Large intestine (tissue), 3 donors: ENCODE measurements at regions not wholly inside any gene's neighbourhood (a gene's known extent, or its start where the extent isn't known, plus 50 kb on each side); places are given as distances from the start of the nearest gene placed in this dataset.

ENCODE experiments used
- DNase-seq, 2 donors: peaks; one replicate each; pipeline versions ENCODE4 v3.0.0 to v3.0.0-alpha.2; 2013
- H3K27ac ChIP-seq: one replicate; pipeline ENCODE4 v1.5.1; 2013; ENCODE audit warnings: low read length
- H3K27me3 ChIP-seq: 2 replicates; pipeline ENCODE4 v1.6.1; 2013; ENCODE audit warnings: low read length; ENCODE audit not compliant: control insufficient read depth, insufficient read depth
- H3K36me3 ChIP-seq: 2 replicates; pipeline ENCODE4 v1.6.1; 2013; ENCODE audit warnings: low read length; ENCODE audit not compliant: control insufficient read depth, insufficient read depth
- H3K4me1 ChIP-seq: one replicate; pipeline ENCODE4 v1.6.1; 2013; ENCODE audit warnings: low read length; ENCODE audit not compliant: control insufficient read depth, insufficient read depth
- H3K4me3 ChIP-seq: one replicate; pipeline ENCODE4 v1.5.1; 2013; ENCODE audit warnings: low read length
- H3K9me3 ChIP-seq: one replicate; pipeline ENCODE4 v1.6.1; 2013; ENCODE audit warnings: mild to moderate bottlenecking, low read depth, low read length, moderate library complexity; ENCODE audit not compliant: control insufficient read depth
- WGBS: methylation state at CpG from one replicate; pipeline ENCODE4 v1.1.5; 2013; ENCODE audit warnings: low lambda C conversion rate; ENCODE audit not compliant: insufficient coverage; 5-methylcytosine and 5-hydroxymethylcytosine counted together

GRCh38 chr9:107874137-107874536, 384.6 kb upstream of the KLF4 start:
- Histone ChIP-seq H3K9me3 (no peaks in the 10 kb centered on the region), H3K4me1 (no peaks in the 10 kb centered on the region), H3K36me3 (no peaks in the 10 kb centered on the region), H3K4me3 (no peak overlapping the region), H3K27me3 (no peaks in the 10 kb centered on the region), H3K27ac (no peak overlapping the region)
- DNase-seq: no peak
- WGBS: 100% methylated on average over 1 of the region's 3 CpGs

GRCh38 chr9:107872457-107873192, 383.1 kb upstream of the KLF4 start:
- 100% methylated on average over 1 of the region's 3 CpGs for WGBS
- Histone ChIP-seq H3K4me3 (no peak overlapping the region), H3K27me3 (no peaks in the 10 kb centered on the region), H3K9me3 (no peaks in the 10 kb centered on the region), H3K36me3 (no peaks in the 10 kb centered on the region), H3K4me1 (no peaks in the 10 kb centered on the region), H3K27ac (no peak overlapping the region)
- DNase-seq: no peak

GRCh38 chr9:107870927-107871680, 381.5 kb upstream of the KLF4 start:
- Histone ChIP-seq H3K27me3 (no peaks in the 10 kb centered on the region), H3K9me3 (no peaks in the 10 kb centered on the region), H3K4me1 (no peaks in the 10 kb centered on the region), H3K36me3 (no peaks in the 10 kb centered on the region), H3K27ac (no peak overlapping the region), H3K4me3 (no peak overlapping the region)
- WGBS: no CpG with 5 or more reads among the region's 3 CpGs
- DNase-seq: peak in 1 of 2 donors; percentile 32

- no peak overlapping the region for H3K27ac ChIP-seq
- 0% methylated on average over 1 of the region's 6 CpGs for WGBS
- DNase-seq: no peak
- no peaks in the 10 kb centered on the region for H3K4me1 ChIP-seq
- no peaks in the 10 kb centered on the region for H3K36me3 ChIP-seq
- no peaks in the 10 kb centered on the region for H3K9me3 ChIP-seq
- H3K4me3 ChIP-seq: no peak overlapping the region
- H3K27me3 ChIP-seq: no peaks in the 10 kb centered on the region
Observed at GRCh38 chr9:107870221-107870620, 380.7 kb upstream of the KLF4 start.

GRCh38 chr9:107869111-107869510, 379.5 kb upstream of the KLF4 start:
- Histone ChIP-seq H3K4me1 (no peaks in the 10 kb centered on the region), H3K27me3 (no peaks in the 10 kb centered on the region), H3K27ac (no peak overlapping the region), H3K9me3 (no peaks in the 10 kb centered on the region), H3K36me3 (no peaks in the 10 kb centered on the region), H3K4me3 (no peak overlapping the region)
- WGBS: no CpG with 5 or more reads among the region's 3 CpGs
- no peak for DNase-seq

GRCh38 chr9:107868186-107868585, 378.6 kb upstream of the KLF4 start:
- no peak for DNase-seq
- no peak overlapping the region for H3K27ac ChIP-seq
- H3K4me3 ChIP-seq: no peak overlapping the region
- no peaks in the 10 kb centered on the region for H3K9me3 ChIP-seq
- no peaks in the 10 kb centered on the region for H3K36me3 ChIP-seq
- H3K4me1 ChIP-seq: no peaks in the 10 kb centered on the region
- H3K27me3 ChIP-seq: no peaks in the 10 kb centered on the region

- WGBS: no CpG with 5 or more reads among the region's 5 CpGs
- no peak for DNase-seq
- no peak overlapping the region for H3K27ac ChIP-seq
- no peak overlapping the region for H3K4me3 ChIP-seq
- H3K9me3 ChIP-seq: no peaks in the 10 kb centered on the region
- H3K36me3 ChIP-seq: no peaks in the 10 kb centered on the region
- H3K27me3 ChIP-seq: no peaks in the 10 kb centered on the region
- no peaks in the 10 kb centered on the region for H3K4me1 ChIP-seq
Observed at GRCh38 chr9:107867738-107868137, 378.2 kb upstream of the KLF4 start.

GRCh38 chr9:107866711-107867311, 377.2 kb upstream of the KLF4 start:
- Histone ChIP-seq H3K27me3 (no peaks in the 10 kb centered on the region), H3K4me1 (no peaks in the 10 kb centered on the region), H3K36me3 (no peaks in the 10 kb centered on the region), H3K27ac (no peak overlapping the region), H3K4me3 (no peak overlapping the region), H3K9me3 (no peaks in the 10 kb centered on the region)
- DNase-seq: no peak

GRCh38 chr9:107863396-107863795, 373.8 kb upstream of the KLF4 start:
- Histone ChIP-seq H3K4me3 (no peak overlapping the region), H3K9me3 (no peaks in the 10 kb centered on the region), H3K27ac (no peak overlapping the region), H3K4me1 (no peaks in the 10 kb centered on the region), H3K27me3 (no peaks in the 10 kb centered on the region), H3K36me3 (no peaks in the 10 kb centered on the region)
- DNase-seq: no peak
- no CpG with 5 or more reads among the region's 4 CpGs for WGBS

GRCh38 chr9:107862881-107863280, 373.3 kb upstream of the KLF4 start:
- H3K4me3 ChIP-seq: no peak overlapping the region
- no peak for DNase-seq
- H3K4me1 ChIP-seq: no peaks in the 10 kb centered on the region
- no peaks in the 10 kb centered on the region for H3K9me3 ChIP-seq
- H3K27ac ChIP-seq: no peak overlapping the region
- no CpG with 5 or more reads among the region's 1 CpG for WGBS
- H3K36me3 ChIP-seq: no peaks in the 10 kb centered on the region
- H3K27me3 ChIP-seq: no peaks in the 10 kb centered on the region
